HEK293 (cell line): ENCODE measurements at regions not wholly inside any gene's neighbourhood (a gene's known extent, or its start where the extent isn't known, plus 50 kb on each side); places are given as distances from the start of the nearest gene placed in this dataset.

Source experiments
- CTCF ChIA-PET: fragments of 350-600 bp; formaldehyde crosslinking; extraction: SDS; loops from one replicate; lab custom pipeline; 2021; ENCODE audit warnings: antibody characterized with exemption; lab: Yijun Ruan, JAX
- POLR2A ChIA-PET: fragments of 300-600 bp; formaldehyde crosslinking; extraction: SDS; loops from one replicate; lab custom pipeline; 2020; ENCODE audit warnings: antibody characterized with exemption, inconsistent platforms; lab: Yijun Ruan, JAX
- H3K27ac ChIP-seq: fragments of 200-500 bp; sonication (Bioruptor generic); 2 replicates; pipeline ENCODE4 v1.5.1; 2014; ENCODE audit warnings: low read depth, low read length, control low read depth, inconsistent platforms; ENCODE audit errors: extremely low read depth
- H3K36me3 ChIP-seq, 2 experiments: fragments of 200-500 bp in 1 of 2; sonication (Bioruptor generic) in 1 of 2; 1 replicate in 1 of 2; 2 replicates in 1 of 2; pipeline ENCODE4 v1.5.1; 2014 to 2017; ENCODE audit warnings: inconsistent platforms in 2 of 2, low read length in 2 of 2; ENCODE audit not compliant: control insufficient read depth in 2 of 2, insufficient read depth in 1 of 2
- H3K4me1 ChIP-seq: fragments of 200-500 bp; sonication (Bioruptor generic); 2 replicates; pipeline ENCODE4 v1.5.1; 2014; ENCODE audit warnings: mild to moderate bottlenecking, low read length, inconsistent platforms; ENCODE audit not compliant: control insufficient read depth, insufficient read depth
- H3K4me3 ChIP-seq: 2 replicates; pipeline ENCODE4 v1.5.1; 2011; ENCODE audit warnings: low read depth, mild to moderate bottlenecking, control low read depth, low read length, moderate library complexity
- H3K9me3 ChIP-seq: fragments of 200-500 bp; sonication (Bioruptor generic); 2 replicates; pipeline ENCODE4 v1.5.1; 2014; ENCODE audit warnings: low read depth, low read length, inconsistent platforms; ENCODE audit not compliant: control insufficient read depth, insufficient read depth
- SETDB1 ChIP-seq: IDR thresholded peaks from one replicate; pipeline ENCODE4 v1.6.1; 2017; ENCODE audit warnings: mild to moderate bottlenecking, low read length, moderate library complexity, mixed read lengths; ENCODE audit not compliant: insufficient read length
- ZFP41 ChIP-seq: fragments of 450-650 bp; formaldehyde crosslinking; IDR thresholded peaks from 2 replicates; pipeline ENCODE4 v1.5.1; 2016; ENCODE audit warnings: missing biosample characterization, missing genetic modification characterization, borderline replicate concordance
- ZNF157 ChIP-seq: fragments of 450-650 bp; formaldehyde crosslinking; IDR thresholded peaks from 2 replicates; pipeline ENCODE4 v1.5.1; 2016; ENCODE audit warnings: missing biosample characterization, missing genetic modification characterization
- ZNF184 ChIP-seq: fragments of 450-650 bp; IDR thresholded peaks from 2 replicates; pipeline ENCODE4 v1.5.1; 2018; ENCODE audit warnings: missing biosample characterization, mild to moderate bottlenecking, missing genetic modification characterization
- ZNF2 ChIP-seq: fragments of 450-650 bp; formaldehyde crosslinking; IDR thresholded peaks from 2 replicates; pipeline ENCODE4 v1.5.1; 2016; ENCODE audit warnings: missing biosample characterization, missing genetic modification characterization
- ZNF223 ChIP-seq: fragments of 450-650 bp; formaldehyde crosslinking; IDR thresholded peaks from 2 replicates; pipeline ENCODE4 v1.5.1; 2016; ENCODE audit warnings: missing biosample characterization, missing genetic modification characterization
- ZNF23 ChIP-seq: fragments of 450-650 bp; formaldehyde crosslinking; IDR thresholded peaks from 2 replicates; pipeline ENCODE4 v1.5.1; 2016; ENCODE audit warnings: missing biosample characterization, missing genetic modification characterization, borderline replicate concordance
- ZNF248 ChIP-seq: fragments of 450-650 bp; formaldehyde crosslinking; IDR thresholded peaks from 2 replicates; pipeline ENCODE4 v1.5.1; 2017; ENCODE audit warnings: missing biosample characterization, missing genetic modification characterization
- ZNF391 ChIP-seq: fragments of 450-650 bp; formaldehyde crosslinking; IDR thresholded peaks from 2 replicates; pipeline ENCODE4 v1.5.1; 2016; ENCODE audit warnings: low read depth, missing biosample characterization, missing genetic modification characterization, borderline replicate concordance
- ZNF423 ChIP-seq: fragments of 450-650 bp; formaldehyde crosslinking; IDR thresholded peaks from 2 replicates; pipeline ENCODE4 v1.5.1; 2016; ENCODE audit warnings: missing biosample characterization, missing genetic modification characterization
- ZNF510 ChIP-seq: fragments of 450-650 bp; formaldehyde crosslinking; IDR thresholded peaks from 2 replicates; pipeline ENCODE4 v1.5.1; 2018; ENCODE audit warnings: mild to moderate bottlenecking, missing genetic modification characterization, missing biosample characterization; ENCODE audit not compliant: insufficient replicate concordance
- ZNF623 ChIP-seq: fragments of 450-650 bp; formaldehyde crosslinking; IDR thresholded peaks from 2 replicates; pipeline ENCODE4 v1.5.1; 2016; ENCODE audit warnings: missing biosample characterization, missing genetic modification characterization
- ZNF654 ChIP-seq: fragments of 450-650 bp; formaldehyde crosslinking; IDR thresholded peaks from 2 replicates; pipeline ENCODE4 v1.5.1; 2016; ENCODE audit warnings: low read depth, missing biosample characterization, missing genetic modification characterization
- ZNF792 ChIP-seq: fragments of 450-650 bp; formaldehyde crosslinking; IDR thresholded peaks from 2 replicates; pipeline ENCODE4 v1.5.1; 2016; ENCODE audit warnings: missing biosample characterization, missing genetic modification characterization
- TF ChIP-seq, protein P1 (sequence below): fragments of 450-650 bp; formaldehyde crosslinking; IDR thresholded peaks from 2 replicates; pipeline ENCODE4 v1.5.1; 2016; ENCODE audit warnings: missing biosample characterization, missing genetic modification characterization
- TF ChIP-seq, protein P2 (sequence below): fragments of 450-650 bp; formaldehyde crosslinking; IDR thresholded peaks from 2 replicates; pipeline ENCODE4 v1.5.1; 2016; ENCODE audit warnings: missing biosample characterization, missing genetic modification characterization
- TF ChIP-seq, protein P3 (sequence below): fragments of 450-650 bp; formaldehyde crosslinking; IDR thresholded peaks from 2 replicates; pipeline ENCODE4 v1.5.1; 2016; ENCODE audit warnings: missing biosample characterization, missing genetic modification characterization

DNA sequence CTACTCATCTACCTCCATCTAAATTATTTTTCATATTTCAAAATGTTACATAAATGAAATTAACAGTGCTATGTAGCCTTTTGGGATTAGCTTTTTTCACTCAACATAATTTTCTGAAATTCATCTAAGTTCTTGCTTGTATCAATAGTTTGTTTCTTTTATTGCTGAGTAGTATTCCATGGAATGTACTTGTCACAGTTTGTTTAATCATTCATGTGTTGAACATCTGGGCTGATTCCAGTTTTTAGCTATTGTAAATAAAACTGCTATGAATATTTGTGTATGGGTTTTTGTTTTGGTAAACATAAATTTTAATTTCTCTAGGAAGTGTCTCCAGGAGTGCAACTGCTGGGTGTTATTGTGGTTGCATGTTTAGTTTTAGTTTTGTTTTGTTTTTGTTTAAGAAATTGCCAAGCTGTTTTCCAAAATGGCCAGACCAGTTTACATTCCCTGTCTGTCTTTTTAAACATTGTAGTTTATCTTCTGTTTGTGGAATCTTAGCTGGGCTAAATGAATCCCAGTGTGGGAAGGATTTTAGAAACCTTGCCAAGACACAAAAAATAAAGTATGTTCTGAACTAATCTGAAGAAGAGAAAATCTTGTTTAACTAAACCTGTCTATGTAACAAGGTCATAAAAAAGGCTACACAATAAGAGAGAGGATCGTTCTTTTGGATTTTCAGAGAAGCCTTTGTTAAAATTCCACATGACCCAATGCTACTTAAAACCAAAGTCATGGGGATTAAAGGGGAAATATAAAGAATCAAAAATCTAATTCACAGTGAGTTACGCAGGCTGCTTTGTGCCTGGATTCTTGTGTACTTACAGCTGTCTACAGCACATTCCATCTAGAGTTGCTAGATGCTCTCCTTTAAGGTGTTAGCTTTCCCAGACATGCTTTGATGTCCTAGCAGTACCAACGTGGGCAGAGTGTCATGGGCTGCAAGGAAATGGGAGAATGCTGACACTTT, 129.2 kb upstream of the SUCLG2 start:
- H3K4me1 ChIP-seq = no peaks in the 10 kb centered on the region
- no peaks in the 10 kb centered on the region for H3K9me3 ChIP-seq
- no peak overlapping the region for H3K4me3 ChIP-seq
- TF ChIP-seq ZNF792 (tag by site-specific recombination) (no peak), ZNF248 (tag by site-specific recombination) (no peak)
- TF ChIP-seq, all 188 proteins: peak for 0
- CTCF ChIA-PET = no interaction called here
- Histone ChIP-seq H3K27ac (no peak overlapping the region), H3K36me3 (no peaks in the 10 kb centered on the region)
- POLR2A ChIA-PET = no interaction called here

DNA sequence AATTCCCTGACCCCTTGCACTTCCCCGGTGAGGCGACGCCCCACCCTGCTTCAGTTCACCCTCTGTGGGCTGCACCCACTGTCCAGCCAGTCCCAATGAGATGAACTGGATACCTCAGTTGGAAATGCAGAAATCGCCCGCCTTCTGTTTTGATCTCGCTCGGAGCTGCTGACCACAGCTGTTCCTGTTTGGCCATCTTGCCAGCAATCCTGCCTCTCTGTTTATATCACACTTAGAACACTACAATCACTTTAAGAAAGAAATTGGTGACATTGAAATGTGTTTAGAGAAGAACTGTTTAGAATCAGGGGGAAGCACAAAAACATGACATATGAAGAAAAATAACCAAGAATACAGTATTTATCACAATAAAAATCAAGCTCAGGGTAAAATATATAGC, 127.5 kb upstream of the SUCLG2 start:
- TF ChIP-seq ZNF510 (tag by site-specific recombination) (no peak), ZNF623 (no peak), ZFP41 (tag by site-specific recombination) (no peak), ZNF423 (no peak), ZNF654 (tag by site-specific recombination) (no peak), ZNF157 (tag by site-specific recombination) (no peak), SETDB1 (no peak), ZNF23 (tag by site-specific recombination) (no peak), ZNF184 (tag by site-specific recombination) (no peak), ZNF2 (tag by site-specific recombination) (no peak), ZNF223 (tag by site-specific recombination) (no peak), ZNF391 (tag by site-specific recombination) (no peak)
- TF ChIP-seq, protein P1, sequence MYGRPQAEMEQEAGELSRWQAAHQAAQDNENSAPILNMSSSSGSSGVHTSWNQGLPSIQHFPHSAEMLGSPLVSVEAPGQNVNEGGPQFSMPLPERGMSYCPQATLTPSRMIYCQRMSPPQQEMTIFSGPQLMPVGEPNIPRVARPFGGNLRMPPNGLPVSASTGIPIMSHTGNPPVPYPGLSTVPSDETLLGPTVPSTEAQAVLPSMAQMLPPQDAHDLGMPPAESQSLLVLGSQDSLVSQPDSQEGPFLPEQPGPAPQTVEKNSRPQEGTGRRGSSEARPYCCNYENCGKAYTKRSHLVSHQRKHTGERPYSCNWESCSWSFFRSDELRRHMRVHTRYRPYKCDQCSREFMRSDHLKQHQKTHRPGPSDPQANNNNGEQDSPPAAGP (tag by site-specific recombination) = no peak
- TF ChIP-seq, protein P2, sequence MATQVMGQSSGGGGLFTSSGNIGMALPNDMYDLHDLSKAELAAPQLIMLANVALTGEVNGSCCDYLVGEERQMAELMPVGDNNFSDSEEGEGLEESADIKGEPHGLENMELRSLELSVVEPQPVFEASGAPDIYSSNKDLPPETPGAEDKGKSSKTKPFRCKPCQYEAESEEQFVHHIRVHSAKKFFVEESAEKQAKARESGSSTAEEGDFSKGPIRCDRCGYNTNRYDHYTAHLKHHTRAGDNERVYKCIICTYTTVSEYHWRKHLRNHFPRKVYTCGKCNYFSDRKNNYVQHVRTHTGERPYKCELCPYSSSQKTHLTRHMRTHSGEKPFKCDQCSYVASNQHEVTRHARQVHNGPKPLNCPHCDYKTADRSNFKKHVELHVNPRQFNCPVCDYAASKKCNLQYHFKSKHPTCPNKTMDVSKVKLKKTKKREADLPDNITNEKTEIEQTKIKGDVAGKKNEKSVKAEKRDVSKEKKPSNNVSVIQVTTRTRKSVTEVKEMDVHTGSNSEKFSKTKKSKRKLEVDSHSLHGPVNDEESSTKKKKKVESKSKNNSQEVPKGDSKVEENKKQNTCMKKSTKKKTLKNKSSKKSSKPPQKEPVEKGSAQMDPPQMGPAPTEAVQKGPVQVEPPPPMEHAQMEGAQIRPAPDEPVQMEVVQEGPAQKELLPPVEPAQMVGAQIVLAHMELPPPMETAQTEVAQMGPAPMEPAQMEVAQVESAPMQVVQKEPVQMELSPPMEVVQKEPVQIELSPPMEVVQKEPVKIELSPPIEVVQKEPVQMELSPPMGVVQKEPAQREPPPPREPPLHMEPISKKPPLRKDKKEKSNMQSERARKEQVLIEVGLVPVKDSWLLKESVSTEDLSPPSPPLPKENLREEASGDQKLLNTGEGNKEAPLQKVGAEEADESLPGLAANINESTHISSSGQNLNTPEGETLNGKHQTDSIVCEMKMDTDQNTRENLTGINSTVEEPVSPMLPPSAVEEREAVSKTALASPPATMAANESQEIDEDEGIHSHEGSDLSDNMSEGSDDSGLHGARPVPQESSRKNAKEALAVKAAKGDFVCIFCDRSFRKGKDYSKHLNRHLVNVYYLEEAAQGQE = no peak
- TF ChIP-seq, protein P3, sequence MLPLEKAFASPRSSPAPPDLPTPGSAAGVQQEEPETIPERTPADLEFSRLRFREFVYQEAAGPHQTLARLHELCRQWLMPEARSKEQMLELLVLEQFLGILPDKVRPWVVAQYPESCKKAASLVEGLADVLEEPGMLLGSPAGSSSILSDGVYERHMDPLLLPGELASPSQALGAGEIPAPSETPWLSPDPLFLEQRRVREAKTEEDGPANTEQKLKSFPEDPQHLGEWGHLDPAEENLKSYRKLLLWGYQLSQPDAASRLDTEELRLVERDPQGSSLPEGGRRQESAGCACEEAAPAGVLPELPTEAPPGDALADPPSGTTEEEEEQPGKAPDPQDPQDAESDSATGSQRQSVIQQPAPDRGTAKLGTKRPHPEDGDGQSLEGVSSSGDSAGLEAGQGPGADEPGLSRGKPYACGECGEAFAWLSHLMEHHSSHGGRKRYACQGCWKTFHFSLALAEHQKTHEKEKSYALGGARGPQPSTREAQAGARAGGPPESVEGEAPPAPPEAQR (tag by site-specific recombination) = no peak
- CTCF ChIA-PET = interaction anchor here (0.6 to 1.3 kb wide), 2 partner anchors 397 to 1076 kb away, joined by 3 read pairs; no protein-coding TSS in a partner anchor
- POLR2A ChIA-PET = no interaction called here

More for the DNA sequence above, 127.5 kb upstream of the SUCLG2 start:
- H3K36me3 ChIP-seq = no peaks in the 10 kb centered on the region
- no peak overlapping the region for H3K4me3 ChIP-seq
- no peaks in the 10 kb centered on the region for H3K4me1 ChIP-seq
- no peak overlapping the region for H3K27ac ChIP-seq
- no peaks in the 10 kb centered on the region for H3K9me3 ChIP-seq
